ENCODE measurements at regions not wholly inside any gene's neighbourhood (a gene's known extent, or its start where the extent isn't known, plus 50 kb on each side); places are given as distances from the start of the nearest gene placed in this dataset.
"Not testable (repeated sequence)": the region's sequence is repeated elsewhere in the genome, so short reads cannot be mapped to it uniquely, and the experiment has no call there.

DNA sequence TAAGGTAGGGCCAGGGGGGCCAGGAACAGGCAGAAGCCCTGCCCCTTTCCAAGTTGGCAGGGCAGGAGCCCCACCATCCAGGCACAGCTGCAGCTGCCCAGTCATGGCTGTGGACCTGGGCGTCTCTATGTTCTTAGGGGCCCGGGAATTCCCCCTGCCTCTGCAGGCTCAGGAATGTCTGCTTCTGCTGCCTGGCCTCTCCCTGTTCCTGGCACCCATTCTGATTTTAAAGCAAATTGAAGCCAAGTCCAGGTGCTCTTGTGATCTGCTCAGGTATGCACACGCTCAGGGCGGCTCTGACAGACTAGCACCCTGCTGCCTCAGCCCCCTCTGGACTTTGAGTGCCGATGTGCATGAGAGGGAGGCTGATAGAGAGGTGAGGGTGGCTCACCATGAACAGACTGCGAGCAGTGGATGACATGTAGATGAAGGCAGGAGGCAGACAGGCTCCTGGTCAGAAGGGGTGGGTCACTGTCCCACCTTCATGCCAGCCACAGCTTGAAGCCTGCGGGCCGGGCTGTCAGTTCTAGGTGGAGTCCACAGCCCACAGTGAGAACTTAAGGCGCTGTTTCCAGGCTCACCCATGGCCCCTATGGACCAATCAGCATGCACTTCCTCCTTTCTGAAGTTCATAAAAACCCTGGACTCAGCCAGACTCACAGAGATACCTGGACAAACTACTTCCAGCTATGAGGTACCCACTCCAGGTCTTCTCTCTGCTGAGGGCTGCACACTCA is 747.8 kb upstream of the GBE1 start:
- no peak for DNase-seq (ENCODE audit: low read depth)

DNA sequence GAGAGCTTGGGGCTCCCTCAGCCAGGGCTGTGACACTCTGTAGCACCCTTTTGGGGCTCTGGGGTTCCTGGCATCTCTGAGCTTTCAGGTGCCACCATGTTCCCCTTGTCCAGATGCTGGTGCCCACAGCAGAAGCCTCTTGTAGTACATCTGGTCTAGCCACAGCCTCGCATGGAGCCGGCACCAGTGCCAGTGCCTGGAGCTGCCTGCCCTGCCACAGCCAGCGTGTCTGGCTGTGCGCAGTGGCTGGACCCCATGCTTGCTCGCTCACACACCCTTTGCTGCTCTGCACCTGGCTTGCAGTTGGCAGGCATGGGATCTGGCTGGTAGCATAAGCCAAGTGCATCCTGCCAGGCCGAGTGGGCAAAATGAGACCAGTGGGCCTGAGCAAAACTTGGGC is 744.8 kb upstream of the GBE1 start:
- DNase-seq (ENCODE audit: low read depth): no peak

DNA sequence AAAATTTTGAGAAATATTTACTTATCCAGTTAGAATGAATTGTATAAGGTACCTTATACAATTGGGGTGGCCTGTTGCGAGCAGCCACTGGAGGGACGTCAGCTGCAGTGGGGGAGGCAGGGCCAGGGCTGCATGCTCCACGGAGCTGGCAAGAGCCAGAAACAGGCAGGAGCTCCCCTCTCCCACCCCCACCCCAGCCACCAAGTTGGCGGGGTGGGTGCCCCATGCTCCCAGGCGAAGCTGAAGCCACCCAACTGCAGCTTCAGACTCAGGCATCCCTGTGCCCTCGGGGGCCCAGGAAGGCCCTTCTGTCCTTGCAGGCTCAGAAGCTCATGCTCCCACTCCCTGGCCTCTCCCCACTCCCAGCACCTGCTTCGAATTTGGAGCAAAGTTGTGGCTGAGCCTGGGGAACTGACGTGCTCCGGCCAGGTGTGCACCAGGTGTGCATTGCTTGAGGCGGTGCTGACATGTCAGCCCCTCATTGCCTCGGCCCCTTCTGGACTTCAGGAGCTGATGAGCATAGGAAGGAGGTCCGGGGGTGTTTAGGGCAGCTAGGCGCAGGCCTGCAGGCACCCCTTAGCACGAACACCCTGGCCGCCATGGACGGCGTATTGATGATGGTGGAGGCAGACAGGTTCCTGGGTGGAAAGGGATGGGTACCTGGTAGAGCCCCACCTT is 743.8 kb upstream of the GBE1 start:
- no peak for DNase-seq (ENCODE audit: low read depth)

DNA sequence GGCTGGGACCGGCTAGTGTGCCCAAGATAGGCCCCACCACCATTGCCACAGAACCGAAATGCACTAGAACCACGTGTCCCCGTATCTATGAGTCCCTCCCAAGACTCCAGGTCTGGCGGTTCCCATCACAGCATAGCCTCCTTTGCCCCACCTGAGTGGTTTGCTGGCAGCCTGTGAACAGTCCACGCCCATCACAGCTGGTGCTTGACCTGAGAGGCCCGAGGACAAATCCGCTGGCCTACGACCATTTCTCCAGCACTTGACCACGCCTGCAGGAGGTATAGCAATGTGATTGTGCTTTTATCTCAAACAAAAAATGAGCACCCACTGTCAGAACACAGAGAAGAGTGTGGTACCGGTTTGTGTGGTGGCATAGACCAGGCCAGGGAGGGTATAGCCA is 736.7 kb upstream of the GBE1 start:
- DNase-seq (ENCODE audit: low read depth): no peak

DNA sequence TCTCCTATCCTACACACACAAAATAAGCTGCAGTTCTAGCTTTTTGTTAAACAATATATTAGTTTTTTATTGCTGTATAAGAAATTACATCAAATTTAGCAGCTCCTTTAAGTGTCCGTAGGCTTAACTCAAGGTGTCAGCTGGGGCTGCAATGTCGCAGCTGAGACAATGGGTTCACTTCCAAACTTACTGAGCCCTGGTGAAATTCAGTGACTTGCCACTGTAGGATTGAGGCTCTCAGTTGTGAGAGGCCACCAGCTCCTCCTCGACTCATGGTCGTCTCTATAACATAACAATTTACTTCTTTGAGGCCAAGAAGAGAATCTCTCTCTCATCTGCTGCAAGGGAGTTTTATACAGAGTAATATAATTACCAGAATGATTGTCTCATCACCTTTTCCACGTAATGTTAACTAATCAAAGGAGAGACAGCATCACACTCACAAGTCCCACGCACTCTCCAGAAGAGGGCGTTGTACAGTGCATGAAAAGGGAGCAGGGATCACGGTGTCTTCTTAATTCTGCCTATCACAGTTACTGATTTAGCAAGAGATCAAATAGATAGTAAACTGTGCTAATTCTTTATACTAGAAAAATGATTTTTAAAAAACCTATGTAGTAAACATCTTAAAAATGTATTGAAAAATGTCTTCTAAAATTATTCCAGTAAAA is 735.6 kb upstream of the GBE1 start:
- DNase-seq (ENCODE audit: low read depth): no peak

DNA sequence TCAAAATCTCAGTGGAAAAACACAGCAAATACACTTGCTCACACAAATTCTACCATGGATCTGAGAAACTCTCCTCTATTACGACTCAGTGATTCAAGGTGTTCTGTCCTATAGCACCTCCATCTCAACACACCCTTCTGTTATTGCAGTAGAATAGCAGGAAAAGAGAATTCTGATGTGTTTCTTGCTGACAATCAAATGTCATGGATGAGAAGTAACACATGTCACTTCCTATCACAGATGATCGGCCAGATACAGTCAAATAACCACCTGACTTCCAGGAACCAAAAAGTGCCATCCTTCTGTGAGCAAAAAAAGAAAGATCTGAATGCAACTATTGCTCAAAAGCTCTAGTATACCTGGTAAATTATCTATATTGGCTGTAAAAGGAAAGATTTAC is 734.2 kb upstream of the GBE1 start:
- no peak for DNase-seq (ENCODE audit: low read depth)

DNA sequence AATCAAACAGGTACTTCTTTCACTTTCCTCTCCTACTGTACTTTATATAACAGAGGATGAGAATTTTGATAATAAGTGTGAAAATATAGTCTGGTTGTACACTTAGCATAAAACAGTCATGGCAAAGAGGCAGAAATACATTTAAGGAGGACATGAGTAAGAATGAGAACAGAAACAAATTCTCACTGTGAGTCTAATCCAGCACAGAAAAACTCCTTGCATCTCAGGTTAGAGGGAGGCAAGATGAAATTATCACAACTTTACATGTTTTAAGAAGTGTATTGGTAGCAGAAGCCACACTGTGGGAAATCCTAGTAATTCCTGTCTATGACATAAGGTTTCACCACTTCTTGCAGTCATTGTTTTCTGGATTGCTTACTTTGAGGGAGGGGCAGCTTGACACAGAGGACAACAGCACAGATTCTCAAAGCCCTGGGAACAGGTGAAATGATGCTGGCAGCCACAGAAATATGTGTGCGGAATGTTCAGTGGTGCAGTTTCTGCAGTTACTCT is 733.6 kb upstream of the GBE1 start:
- DNase-seq (ENCODE audit: low read depth): no peak

DNA sequence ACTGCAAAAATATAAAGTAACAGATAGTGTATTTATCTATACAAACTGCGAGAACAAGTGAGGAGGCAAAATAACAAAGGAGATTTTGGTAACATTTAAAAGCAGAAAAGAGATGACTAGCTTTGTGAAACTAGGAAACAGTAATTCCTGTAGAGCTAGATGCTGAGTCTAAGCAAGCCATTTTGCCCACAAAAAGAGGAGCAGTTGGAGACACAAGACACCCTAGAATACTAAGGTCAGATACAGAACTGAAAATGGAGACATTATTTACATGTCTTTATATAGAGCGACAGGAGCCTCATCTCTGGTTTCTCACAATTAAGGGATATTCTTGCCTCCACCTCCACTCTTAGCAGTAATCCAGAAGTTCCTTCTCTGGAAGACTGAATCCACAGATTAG is 732.4 kb upstream of the GBE1 start:
- no peak for DNase-seq (ENCODE audit: low read depth)

DNA sequence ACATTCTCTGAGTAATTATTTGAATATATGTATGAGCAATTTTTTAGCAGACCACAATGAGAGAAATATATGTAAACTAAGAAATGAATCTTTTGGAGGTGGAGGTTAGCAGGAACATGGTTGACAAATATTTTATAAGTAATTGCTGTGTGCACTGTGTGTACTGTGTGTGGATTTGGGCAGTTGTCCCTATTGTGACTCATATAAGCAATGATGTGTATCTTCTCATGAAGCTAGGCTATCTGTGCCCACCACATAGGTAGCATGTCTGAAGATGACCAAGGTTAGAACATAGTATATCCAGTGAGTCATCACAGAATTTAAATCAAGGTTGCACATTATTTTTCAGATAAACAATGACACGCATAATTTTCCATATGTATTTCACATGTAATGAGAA is 713.9 kb upstream of the GBE1 start:
- no peak for DNase-seq (ENCODE audit: low read depth)

DNA sequence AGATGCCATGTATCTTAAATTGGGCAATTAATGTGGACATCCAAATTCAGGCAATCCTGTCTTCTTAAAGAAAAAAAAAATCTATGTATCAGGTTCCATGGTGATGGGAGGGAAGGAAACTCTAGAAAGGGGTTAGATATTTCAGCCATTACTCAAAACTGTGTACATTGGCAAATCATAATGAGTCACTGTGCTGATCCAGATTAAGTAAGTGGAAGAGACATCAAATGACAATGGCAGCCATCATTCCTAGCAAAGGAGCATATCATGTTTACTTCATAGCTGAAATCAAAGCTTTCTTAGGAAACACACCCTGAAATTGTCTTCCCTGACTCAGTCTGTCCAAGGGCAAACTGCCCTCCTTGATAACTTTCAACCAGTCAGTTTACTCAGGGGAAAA is 713.3 kb upstream of the GBE1 start:
- no peak for DNase-seq (ENCODE audit: low read depth)

DNA sequence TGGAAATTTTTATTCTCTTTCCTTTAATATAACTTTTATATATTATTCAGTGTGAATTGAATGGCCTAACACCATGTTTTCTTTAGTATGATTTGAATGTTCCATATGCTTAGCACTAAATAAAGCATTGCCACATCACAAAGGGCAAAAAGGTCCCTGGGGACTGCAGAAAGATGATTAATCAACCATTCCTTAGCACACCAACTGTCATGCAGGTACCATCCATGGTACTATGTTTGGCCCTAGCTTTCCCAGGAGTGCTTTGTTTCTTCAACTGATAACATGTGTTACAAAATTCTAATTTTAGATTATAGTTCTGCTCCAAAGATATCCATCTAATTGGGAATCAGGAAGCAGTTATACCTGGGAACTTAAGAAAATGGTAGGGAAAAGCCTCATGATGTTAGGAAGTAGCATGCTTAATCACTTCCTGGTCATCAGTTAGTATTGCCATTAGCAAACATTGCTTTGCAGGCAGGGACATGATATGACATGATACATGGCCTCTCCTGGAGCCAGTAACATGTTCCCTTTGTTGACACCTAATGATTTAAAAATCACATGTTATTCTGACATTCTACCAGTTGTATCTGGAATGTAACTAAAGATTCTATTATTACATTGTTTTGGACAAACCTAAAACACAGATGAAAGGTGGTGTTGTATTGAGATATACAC is 712.6 kb upstream of the GBE1 start:
- no peak for DNase-seq (ENCODE audit: low read depth)

DNA sequence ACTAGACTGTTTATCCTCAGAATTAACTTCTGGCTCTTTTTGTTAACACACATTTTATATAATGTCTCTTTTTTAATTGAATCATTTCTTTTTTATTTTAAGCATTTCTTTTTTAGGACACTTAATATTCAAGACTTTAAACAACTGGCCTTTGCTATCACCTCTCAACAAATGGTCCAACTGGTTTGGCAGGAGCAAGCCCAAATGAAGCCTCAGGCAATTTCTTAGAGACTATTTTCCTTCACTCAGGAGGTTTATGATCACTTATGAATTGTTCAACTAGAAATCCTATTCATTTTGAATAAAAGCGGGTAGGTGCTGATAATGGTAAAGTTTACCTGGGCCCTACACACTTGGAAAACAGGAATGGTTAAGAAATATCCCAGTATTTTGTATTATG is 705.6 kb upstream of the GBE1 start:
- no peak for DNase-seq (ENCODE audit: low read depth)

DNA sequence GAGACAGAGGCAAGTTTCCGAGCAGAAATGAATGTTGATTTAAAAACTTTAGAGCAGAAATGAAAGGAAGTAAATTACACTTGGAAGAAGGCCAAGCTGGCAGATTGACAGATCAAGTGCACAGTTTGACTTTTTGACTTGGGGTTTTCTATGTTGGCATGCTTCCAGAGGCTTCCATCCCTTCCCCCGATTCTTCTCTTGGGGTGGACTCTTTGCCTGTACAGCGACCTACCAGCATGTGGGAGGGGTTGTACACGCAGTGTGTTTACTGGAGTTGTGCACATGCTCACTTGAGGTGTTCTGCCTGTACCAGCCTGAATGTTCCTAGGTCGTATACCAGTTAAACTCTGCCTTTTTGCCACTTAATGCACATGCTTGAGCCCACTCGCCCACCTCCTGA is 701.5 kb upstream of the GBE1 start:
- no peak for DNase-seq (ENCODE audit: low read depth)

DNA sequence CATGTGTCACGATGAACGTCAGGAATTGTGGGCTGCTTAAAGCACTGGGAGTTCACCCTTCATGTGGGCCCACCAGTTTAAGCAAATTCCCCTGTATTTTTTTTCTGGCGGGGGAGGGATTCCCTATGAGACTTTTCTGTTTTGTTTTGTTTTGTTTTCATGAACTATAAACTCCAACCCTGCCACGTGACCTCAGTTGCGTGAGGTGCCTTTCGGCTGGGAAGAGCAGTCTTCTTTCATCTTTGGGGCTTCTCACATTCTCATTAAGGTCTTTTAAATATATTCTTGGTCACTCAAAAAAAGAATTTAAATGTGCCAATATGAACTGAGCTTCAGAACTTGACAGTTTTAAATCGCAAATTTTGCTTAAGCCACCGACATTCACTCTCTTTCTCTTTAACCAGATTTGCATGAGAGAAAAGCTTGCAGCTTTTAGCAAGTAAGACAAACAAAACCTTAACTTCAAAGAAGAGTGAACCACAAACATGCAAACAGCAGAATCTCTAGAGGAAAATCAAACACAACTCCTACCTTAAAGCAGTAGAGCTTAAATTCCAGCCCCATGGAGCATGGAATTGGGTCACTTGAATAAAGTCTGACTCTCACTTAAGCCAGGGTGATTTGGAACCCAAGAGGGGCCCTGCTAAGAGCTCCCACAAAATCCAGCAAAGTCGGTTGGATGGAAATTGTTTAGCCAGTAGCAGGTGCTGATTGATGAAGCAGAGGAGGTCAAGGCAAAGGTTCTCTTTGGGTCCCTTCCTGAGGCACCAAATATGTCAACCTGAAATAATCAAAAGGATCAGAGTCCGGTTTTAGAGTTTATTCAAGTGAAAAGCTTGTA is 699.8 kb upstream of the GBE1 start:
- no peak for DNase-seq (ENCODE audit: low read depth)

DNA sequence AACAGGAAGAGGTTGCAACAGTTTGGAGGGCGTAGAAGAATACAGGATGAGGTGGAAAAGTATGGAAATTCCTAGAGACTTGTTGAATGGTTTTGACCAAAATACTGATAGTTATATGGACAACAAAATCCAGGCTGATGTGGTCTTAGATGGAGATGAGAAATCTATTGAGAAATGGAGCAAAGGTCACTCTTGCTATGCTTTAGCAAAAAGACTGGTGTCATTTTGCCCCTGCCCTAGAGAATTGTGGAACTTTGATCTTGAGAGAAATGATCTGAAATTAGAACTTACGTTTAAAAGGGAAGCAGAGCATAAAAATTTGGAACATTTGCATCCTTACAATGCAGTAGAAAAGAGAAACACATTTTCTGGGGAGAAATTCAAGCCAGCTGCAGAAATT is 686.9 kb upstream of the GBE1 start:
- DNase-seq (ENCODE audit: low read depth): no peak

DNA sequence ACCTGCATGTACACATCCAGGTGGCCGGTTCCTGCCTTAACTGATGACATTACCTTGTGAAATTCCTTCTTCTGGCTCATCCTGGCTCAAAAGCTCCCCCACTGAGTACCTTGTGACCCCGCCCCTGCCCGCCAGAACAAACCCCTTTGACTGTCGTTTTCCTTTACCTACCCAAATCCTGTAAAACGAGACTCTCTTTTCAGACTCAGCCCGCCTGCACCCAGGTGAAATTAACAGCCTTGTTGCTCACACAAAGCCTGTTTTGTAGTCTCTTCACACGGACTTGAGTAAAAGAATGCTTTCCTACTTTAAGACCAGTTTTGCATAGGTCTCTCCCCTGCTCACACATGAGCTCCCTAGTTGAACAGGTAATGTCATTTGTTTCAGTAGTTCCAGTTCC is 667.4 kb upstream of the GBE1 start:
- not testable (repeated sequence) for DNase-seq (ENCODE audit: low read depth)

DNA sequence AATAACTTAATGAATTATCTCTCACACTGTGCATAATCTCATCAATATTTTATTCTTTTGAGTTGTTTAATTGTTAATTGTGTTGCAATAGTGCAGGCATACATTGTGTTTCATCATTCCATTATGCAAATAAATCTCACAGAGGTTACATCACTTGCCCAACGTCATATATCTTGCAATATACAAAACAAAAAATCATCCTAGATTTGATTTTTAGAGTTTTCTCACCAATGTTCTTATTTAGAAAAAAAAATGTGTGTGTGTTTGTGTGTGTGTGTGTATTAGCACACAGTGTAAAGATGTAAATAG is 662.5 kb upstream of the GBE1 start:
- no peak for DNase-seq (ENCODE audit: low read depth)

DNA sequence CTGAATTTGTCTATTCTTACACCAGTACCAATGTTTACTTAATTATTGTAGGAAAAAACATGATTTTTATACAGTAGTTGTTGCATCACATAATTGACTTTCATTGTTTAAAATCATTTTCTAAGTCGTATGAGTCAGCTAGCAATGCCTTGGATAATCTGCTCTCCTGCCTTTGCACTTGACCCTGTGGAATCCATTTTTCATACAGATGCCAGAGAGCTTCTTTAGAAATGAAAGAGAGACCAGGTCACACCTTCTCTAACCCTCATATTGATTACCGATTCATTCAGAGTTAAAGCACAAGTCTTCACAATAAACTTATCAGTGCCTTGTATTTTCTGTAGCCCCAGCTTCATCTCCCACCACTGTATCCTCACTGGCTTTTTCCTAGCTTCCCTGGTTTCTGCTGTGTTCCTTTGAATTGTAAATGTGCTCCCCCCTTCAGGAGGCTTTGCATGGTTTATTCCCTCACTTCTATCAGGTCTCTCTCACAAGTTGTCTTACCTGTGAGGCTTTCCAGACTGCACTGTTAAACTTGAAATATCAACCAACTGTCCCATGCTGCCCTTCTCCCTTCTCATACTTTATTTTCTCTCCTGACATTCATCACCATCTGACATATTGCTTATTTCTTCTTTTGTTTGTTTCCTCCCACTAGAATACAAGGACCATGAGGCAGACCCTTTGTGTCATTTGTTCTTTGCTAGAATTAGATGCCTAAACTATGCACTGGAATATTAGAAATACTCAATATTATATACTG is 662.0 kb upstream of the GBE1 start:
- DNase-seq (ENCODE audit: low read depth): no peak

DNA sequence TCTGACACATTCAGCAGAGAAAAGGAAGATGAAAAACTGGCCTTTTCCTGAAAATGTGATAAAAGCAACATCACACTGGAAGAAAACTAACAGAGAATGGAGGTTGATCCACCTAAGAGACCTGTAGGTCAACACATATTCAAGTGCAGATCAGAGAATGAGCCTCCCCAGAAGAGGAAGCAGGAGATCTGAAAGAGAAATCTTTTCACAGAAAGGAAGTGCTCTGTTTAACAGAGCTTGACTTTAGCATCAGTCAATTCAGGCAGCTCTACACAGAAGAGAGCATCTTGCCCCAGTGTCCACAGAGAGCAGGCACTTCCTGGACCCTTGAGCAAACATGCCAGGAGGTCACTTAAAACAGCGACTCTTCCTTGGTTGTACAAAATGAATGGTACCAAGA is 655.4 kb upstream of the GBE1 start:
- DNase-seq (ENCODE audit: low read depth): no peak

DNA sequence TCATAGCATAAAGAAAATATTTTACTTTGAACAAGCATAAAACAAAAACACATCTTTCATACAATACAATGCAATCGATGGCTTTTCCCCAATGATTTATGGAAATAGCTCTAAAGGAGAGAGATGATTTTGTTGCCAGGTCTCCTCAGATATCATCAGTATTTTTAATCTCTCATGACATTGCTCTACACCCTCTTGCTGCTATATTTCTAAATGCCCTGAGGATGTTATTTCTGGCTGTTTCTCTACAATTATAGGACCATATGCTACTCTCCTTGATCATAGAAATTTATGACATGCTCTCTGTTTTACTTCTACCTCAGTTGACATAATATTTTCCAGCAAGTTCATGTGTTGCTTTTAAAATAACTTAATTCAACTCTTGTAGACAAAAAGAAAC is 654.9 kb upstream of the GBE1 start:
- DNase-seq (ENCODE audit: low read depth): no peak

DNA sequence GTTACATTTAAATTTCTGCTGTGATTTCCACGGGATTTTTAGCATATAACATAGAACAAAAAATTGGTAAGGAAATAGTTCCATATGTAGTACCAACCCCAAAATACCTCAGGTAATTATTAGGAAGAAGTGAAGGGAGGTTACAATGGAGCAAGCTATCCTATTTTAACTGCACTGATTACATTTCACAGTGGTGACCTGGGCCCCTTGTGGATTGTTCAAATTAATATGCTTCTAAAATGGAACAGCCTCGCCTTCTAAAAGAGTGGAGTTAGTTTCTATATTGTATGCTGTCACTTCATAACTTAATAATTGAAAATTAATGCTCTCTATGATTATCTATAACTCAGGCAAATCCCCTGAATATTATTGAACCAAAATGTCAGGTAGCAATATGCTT is 651.7 kb upstream of the GBE1 start:
- no peak for DNase-seq (ENCODE audit: low read depth)

All from CMK (cell line).